ENCODE measurements at regions not wholly inside any gene's neighbourhood (a gene's known extent, or its start where the extent isn't known, plus 50 kb on each side); places are given as distances from the start of the nearest gene placed in this dataset.

- Histone ChIP-seq H3K4me3 (ENCODE audit: low read length in 3 of 3) (no peak overlapping the region), H3K36me3 (ENCODE audit: control insufficient read depth in 2 of 3, insufficient read depth in 3 of 3, low read length in 3 of 3) (no peaks in the 10 kb centered on the region), H3K27me3 (ENCODE audit: control insufficient read depth, insufficient read depth, low read length) (no peaks in the 10 kb centered on the region), H3K27ac (ENCODE audit: low read depth in 2 of 2, low read length in 2 of 2) (no peak overlapping the region), H3K9me3 (ENCODE audit: control insufficient read depth in 2 of 3, insufficient read depth in 1 of 3, low read length in 3 of 3) (no peaks in the 10 kb centered on the region), H3K4me1 (ENCODE audit: control insufficient read depth in 2 of 3, insufficient read depth in 2 of 3, low read depth in 1 of 3, low read length in 3 of 3) (no peaks in the 10 kb centered on the region), H3K9ac (ENCODE audit: low read length in 3 of 3) (no peak overlapping the region)
- intact Hi-C loops (cut with DNase I): no loop called here
- DNase-seq: no peak
- FAIRE-seq: no peak
- no peak for TF ChIP-seq CTCF (IDR thresholded peaks at IDR 0.05; ENCODE audit: borderline replicate concordance, extremely low read depth, insufficient read depth)
Measured at GRCh38 chr5:77937015-77937908, 161.1 kb upstream of the TBCA start.

- FAIRE-seq (no peak), DNase-seq (no peak)
- Histone ChIP-seq H3K27ac (ENCODE audit: low read depth in 2 of 2, low read length in 2 of 2) (no peak overlapping the region), H3K4me1 (ENCODE audit: control insufficient read depth in 2 of 3, insufficient read depth in 2 of 3, low read depth in 1 of 3, low read length in 3 of 3) (no peaks in the 10 kb centered on the region), H3K27me3 (ENCODE audit: control insufficient read depth, insufficient read depth, low read length) (no peaks in the 10 kb centered on the region), H3K4me3 (ENCODE audit: low read length in 3 of 3) (no peak overlapping the region), H3K9me3 (ENCODE audit: control insufficient read depth in 2 of 3, insufficient read depth in 1 of 3, low read length in 3 of 3) (no peaks in the 10 kb centered on the region), H3K36me3 (ENCODE audit: control insufficient read depth in 2 of 3, insufficient read depth in 3 of 3, low read length in 3 of 3) (no peaks in the 10 kb centered on the region), H3K9ac (ENCODE audit: low read length in 3 of 3) (no peak overlapping the region)
- no peak for TF ChIP-seq CTCF (IDR thresholded peaks at IDR 0.05; ENCODE audit: borderline replicate concordance, extremely low read depth, insufficient read depth)
- intact Hi-C loops (cut with DNase I): no loop called here
Measured at GRCh38 chr5:77936365-77936693, 160.2 kb upstream of the TBCA start.

GRCh38 chr5:77935506-77936364, 159.6 kb upstream of the TBCA start:
- no peak overlapping the region for H3K27ac ChIP-seq (ENCODE audit: low read depth in 2 of 2, low read length in 2 of 2)
- no peaks in the 10 kb centered on the region for H3K36me3 ChIP-seq (ENCODE audit: control insufficient read depth in 2 of 3, insufficient read depth in 3 of 3, low read length in 3 of 3)
- no peak overlapping the region for H3K9ac ChIP-seq (ENCODE audit: low read length in 3 of 3)
- intact Hi-C loops (cut with DNase I): no loop called here
- H3K4me3 ChIP-seq (ENCODE audit: low read length in 3 of 3): no peak overlapping the region
- H3K27me3 ChIP-seq (ENCODE audit: control insufficient read depth, insufficient read depth, low read length): no peaks in the 10 kb centered on the region
- DNase-seq: no peak
- H3K9me3 ChIP-seq (ENCODE audit: control insufficient read depth in 2 of 3, insufficient read depth in 1 of 3, low read length in 3 of 3): no peaks in the 10 kb centered on the region
- no peak for TF ChIP-seq CTCF (IDR thresholded peaks at IDR 0.05; ENCODE audit: borderline replicate concordance, extremely low read depth, insufficient read depth)
- H3K4me1 ChIP-seq (ENCODE audit: control insufficient read depth in 2 of 3, insufficient read depth in 2 of 3, low read depth in 1 of 3, low read length in 3 of 3): no peaks in the 10 kb centered on the region
- FAIRE-seq: no peak

Data from kidney (tissue), 13 donors.